Mesothelial cell of epicardium (in vitro differentiated cells): ENCODE measurements at regions not wholly inside any gene's neighbourhood (a gene's known extent, or its start where the extent isn't known, plus 50 kb on each side); places are given as distances from the start of the nearest gene placed in this dataset.
"Not testable (repeated sequence)": the region's sequence is repeated elsewhere in the genome, so short reads cannot be mapped to it uniquely, and the experiment has no call there.

Experiments used
- DNase-seq, 2 experiments: peaks; one replicate each; pipeline ENCODE4 v3.0.0; 2021; ENCODE audit warnings: low spot score in 2 of 2; ENCODE audit not compliant: unreplicated experiment in 2 of 2
- H3K27ac Mint-ChIP-seq: 2 replicates; pipeline ENCODE4 v1.8.0; 2021; ENCODE audit warnings: mixed read lengths
- H3K27me3 Mint-ChIP-seq: 2 replicates; pipeline ENCODE4 v1.8.0; 2021; ENCODE audit warnings: low read depth, mixed read lengths
- H3K36me3 Mint-ChIP-seq: 2 replicates; pipeline ENCODE4 v1.8.0; 2021; ENCODE audit warnings: mixed read lengths
- H3K4me1 Mint-ChIP-seq: 2 replicates; pipeline ENCODE4 v1.8.0; 2021; ENCODE audit warnings: mixed read lengths
- H3K4me3 Mint-ChIP-seq: 2 replicates; pipeline ENCODE4 v1.8.0; 2021; ENCODE audit warnings: mild to moderate bottlenecking, moderate library complexity, mixed read lengths
- H3K9me3 Mint-ChIP-seq: 2 replicates; pipeline ENCODE4 v1.8.0; 2021; ENCODE audit warnings: mixed read lengths
- CTCF ChIP-seq: fragments of 200-600 bp; sonication (generic); IDR thresholded peaks from one replicate; pipeline ENCODE4 v1.5.0; 2021; ENCODE audit warnings: antibody characterized with exemption; ENCODE audit not compliant: unreplicated experiment

- Mint-ChIP-seq H3K36me3 (no peaks in the 10 kb centered on the region), H3K27me3 (no peaks in the 10 kb centered on the region), H3K27ac (peak overlapping the region; percentile 45), H3K9me3 (no peaks in the 10 kb centered on the region), H3K4me1 (peaks cover 41% of the 10 kb centered on the region), H3K4me3 (no peak overlapping the region)
- no peak for DNase-seq
- no peak for TF ChIP-seq CTCF
Measured at GRCh38 chr5:123283499-123283898, 139.7 kb downstream of the CEP120 start.

GRCh38 chr5:123283031-123283430 is 140.2 kb downstream of the CEP120 start:
- Mint-ChIP-seq H3K4me1 (peaks cover 41% of the 10 kb centered on the region), H3K36me3 (no peaks in the 10 kb centered on the region), H3K4me3 (no peak overlapping the region), H3K9me3 (no peaks in the 10 kb centered on the region), H3K27ac (peak overlapping the region; percentile 13), H3K27me3 (no peaks in the 10 kb centered on the region)
- no peak for TF ChIP-seq CTCF
- DNase-seq, result no peak

GRCh38 chr5:123282444-123282843 is 140.8 kb downstream of the CEP120 start:
- Mint-ChIP-seq H3K36me3 (no peaks in the 10 kb centered on the region), H3K27ac (no peak overlapping the region), H3K27me3 (no peaks in the 10 kb centered on the region), H3K9me3 (no peaks in the 10 kb centered on the region), H3K4me3 (no peak overlapping the region), H3K4me1 (peaks cover 41% of the 10 kb centered on the region)
- no peak for TF ChIP-seq CTCF
- DNase-seq, result no peak

- not testable (repeated sequence) for H3K27me3 Mint-ChIP-seq, H3K36me3 Mint-ChIP-seq
Measured at GRCh38 chr5:123280854-123281253, 142.3 kb downstream of the CEP120 start.

GRCh38 chr5:123279136-123279535 is 144.1 kb downstream of the CEP120 start:
- Mint-ChIP-seq H3K27me3 (no peaks in the 10 kb centered on the region), H3K27ac (peak overlapping the region; percentile 4), H3K4me3 (no peak overlapping the region), H3K9me3 (no peaks in the 10 kb centered on the region), H3K36me3 (no peaks in the 10 kb centered on the region), H3K4me1 (peaks cover 27% of the 10 kb centered on the region)
- TF ChIP-seq CTCF, result no peak
- DNase-seq, result no peak

More at GRCh38 chr5:123280854-123281253, 142.3 kb downstream of the CEP120 start:
- DNase-seq, H3K27ac Mint-ChIP-seq, H3K9me3 Mint-ChIP-seq, H3K4me3 Mint-ChIP-seq: not testable (repeated sequence)
- peaks cover 41% of the 10 kb centered on the region for H3K4me1 Mint-ChIP-seq

- Mint-ChIP-seq H3K36me3 (no peaks in the 10 kb centered on the region), H3K27me3 (no peaks in the 10 kb centered on the region), H3K4me1 (peaks cover 20% of the 10 kb centered on the region), H3K27ac (no peak overlapping the region), H3K9me3 (no peaks in the 10 kb centered on the region), H3K4me3 (no peak overlapping the region)
- no peak for TF ChIP-seq CTCF
- no peak for DNase-seq
Measured at GRCh38 chr5:123278284-123278683, 144.9 kb downstream of the CEP120 start.
